ENCODE measurements at regions not wholly inside any gene's neighbourhood (a gene's known extent, or its start where the extent isn't known, plus 50 kb on each side); places are given as distances from the start of the nearest gene placed in this dataset.
"Not testable (repeated sequence)": the region's sequence is repeated elsewhere in the genome, so short reads cannot be mapped to it uniquely, and the experiment has no call there.

- DNase-seq (ENCODE audit: low read depth in 2 of 3, low spot score in 2 of 3) = no peak
Observed at GRCh38 chr4:1573830-1574459, 110.2 kb downstream of the FAM53A start.

GRCh38 chr4:1572964-1573720, 111.0 kb downstream of the FAM53A start:
- DNase-seq (ENCODE audit: low read depth in 2 of 3, low spot score in 2 of 3) = no peak

DNA sequence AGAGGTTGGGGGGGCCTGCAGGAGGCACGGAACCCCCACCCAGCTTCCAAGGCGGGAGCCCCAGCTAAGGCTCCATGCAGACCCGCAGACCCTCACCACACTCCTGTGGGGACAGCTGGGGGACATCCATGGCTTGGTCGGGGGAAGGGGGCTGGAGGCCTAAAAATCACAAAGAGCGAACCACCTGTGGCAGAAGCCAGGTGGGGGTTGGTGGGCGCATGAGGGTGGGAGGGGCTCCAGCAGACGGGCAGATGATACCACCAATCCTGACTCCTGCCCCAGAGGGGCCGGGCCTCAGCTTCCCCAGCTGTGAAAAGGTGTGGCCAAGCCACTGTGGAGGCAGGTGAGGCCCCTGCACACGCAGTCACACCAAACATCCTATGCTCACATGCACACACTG, 111.6 kb downstream of the FAM53A start:
- no peak for DNase-seq (ENCODE audit: low read depth in 2 of 3, low spot score in 2 of 3)

- no peak for DNase-seq (ENCODE audit: low read depth in 2 of 3, low spot score in 2 of 3)
Observed at GRCh38 chr4:1572010-1572385, 112.1 kb downstream of the FAM53A start.

DNA sequence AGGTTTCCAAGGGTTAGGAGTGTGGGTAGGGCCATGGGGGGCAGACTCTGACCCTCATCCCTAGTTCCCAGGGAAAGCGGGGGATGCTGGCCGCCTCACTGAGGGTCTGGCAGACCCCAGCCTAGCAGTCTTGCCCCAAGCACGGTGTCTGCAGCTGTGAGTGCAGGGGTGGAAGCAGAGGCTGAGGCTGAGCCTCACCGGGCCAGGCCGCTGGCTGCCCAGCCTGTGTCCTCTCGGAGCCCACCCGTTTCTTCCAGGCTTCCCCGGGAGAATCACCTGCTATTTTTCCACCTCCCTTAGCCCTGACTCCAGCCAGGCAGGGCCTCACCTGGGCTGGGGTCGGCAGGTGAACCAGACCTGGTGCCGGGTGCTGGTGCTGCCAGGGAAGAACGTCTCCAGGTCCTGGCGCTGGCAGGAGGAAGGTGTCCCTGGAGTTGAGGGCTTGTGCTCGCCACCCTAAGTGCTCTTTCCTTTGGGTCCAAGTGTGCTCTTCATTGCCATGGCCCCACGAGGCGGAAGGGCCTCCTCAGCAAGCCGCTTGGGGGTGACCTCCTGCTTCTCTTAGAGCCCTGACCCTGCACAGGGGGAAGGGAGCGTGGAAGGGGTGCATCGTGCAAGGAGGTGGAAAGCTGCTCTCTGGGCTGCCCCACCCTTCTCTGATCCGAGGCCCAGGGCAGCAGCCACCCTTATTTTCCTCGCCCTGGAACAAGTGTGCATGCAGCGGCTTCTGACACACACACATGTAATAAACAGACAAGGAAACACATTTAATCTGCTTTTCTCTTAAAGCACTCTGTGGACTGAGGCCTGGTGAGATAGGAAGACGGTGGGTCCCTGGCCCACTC, 112.7 kb downstream of the FAM53A start:
- DNase-seq (ENCODE audit: low read depth in 2 of 3, low spot score in 2 of 3) = no peak

- DNase-seq (ENCODE audit: low read depth in 2 of 3, low spot score in 2 of 3) = no peak
Observed at GRCh38 chr4:1570291-1571164, 113.6 kb downstream of the FAM53A start.

DNA sequence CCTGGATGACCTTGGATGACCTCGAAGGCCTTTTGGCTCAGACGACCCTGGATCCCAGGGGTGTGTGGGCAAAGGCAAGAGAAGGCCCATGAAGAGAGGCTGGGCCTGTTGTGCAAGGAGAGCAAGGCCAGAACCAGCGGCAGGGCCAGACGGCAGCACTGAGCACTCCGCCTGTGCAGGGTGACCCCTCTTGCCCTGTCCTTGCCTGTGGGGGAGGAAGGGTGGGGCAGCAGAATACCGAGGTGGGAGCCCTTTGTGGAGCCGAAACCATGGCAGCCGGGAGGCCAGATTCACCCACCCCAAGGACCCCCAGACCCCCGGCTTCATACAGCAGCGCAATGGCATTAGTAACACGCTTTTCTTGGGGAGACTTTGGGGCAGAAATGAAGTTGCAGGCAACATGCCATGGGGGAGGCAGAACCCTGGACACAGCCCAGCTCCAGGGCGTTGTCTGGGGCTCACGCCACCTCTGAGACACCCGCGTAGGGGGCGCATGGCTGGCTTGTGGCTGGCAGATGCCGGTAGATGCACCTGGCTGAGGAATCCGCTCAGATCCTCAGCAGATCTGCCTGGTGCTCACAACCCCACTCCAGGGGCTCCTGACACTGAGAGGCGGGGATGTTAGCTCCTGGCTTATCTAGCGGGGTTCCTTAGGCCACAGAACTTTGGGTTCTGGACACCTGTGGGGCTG, 114.5 kb downstream of the FAM53A start:
- DNase-seq (ENCODE audit: low read depth in 2 of 3, low spot score in 2 of 3) = no peak

GRCh38 chr4:1568855-1569460, 115.2 kb downstream of the FAM53A start:
- DNase-seq (ENCODE audit: low read depth in 2 of 3, low spot score in 2 of 3) = no peak

GRCh38 chr4:1567808-1568581, 116.1 kb downstream of the FAM53A start:
- peak in 1 of 3 donors; percentile 15 for DNase-seq (ENCODE audit: low read depth in 2 of 3, low spot score in 2 of 3)

- no peak for DNase-seq (ENCODE audit: low read depth in 2 of 3, low spot score in 2 of 3)
Observed at GRCh38 chr4:1567519-1567807, 116.7 kb downstream of the FAM53A start.

- no peak for DNase-seq (ENCODE audit: low read depth in 2 of 3, low spot score in 2 of 3)
Observed at GRCh38 chr4:1566838-1567518, 117.1 kb downstream of the FAM53A start.

DNA sequence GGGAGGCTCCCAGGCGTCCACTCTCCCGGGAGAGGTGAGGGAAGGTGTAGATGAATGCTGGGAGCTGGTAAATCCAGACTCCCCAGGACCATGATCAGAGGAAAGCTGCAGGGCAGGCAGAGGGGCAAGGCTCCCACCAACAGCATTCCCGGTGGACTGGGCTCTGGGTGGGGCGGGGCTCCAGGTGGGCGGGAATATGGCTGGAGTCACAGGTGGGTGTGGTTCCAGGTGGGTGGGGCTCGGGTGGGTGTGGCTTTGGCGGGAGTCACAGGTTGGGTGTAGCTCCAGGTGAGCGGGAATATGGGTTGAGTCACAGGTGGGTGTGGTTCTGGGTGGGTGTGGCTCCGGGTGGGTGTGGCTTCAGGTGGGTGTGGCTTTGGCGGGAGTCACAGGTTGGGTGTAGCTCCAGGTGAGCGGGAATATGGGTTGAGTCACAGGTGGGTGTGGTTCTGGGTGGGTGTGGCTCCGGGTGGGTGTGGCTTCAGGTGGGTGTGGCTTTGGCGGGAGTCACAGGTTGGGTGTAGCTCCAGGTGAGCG, 117.7 kb downstream of the FAM53A start:
- DNase-seq (ENCODE audit: low read depth in 2 of 3, low spot score in 2 of 3) = not testable (repeated sequence)

GRCh38 chr4:1565598-1566295, 118.4 kb downstream of the FAM53A start:
- DNase-seq (ENCODE audit: low read depth in 2 of 3, low spot score in 2 of 3) = peak in 1 of 3 donors; percentile 12

DNA sequence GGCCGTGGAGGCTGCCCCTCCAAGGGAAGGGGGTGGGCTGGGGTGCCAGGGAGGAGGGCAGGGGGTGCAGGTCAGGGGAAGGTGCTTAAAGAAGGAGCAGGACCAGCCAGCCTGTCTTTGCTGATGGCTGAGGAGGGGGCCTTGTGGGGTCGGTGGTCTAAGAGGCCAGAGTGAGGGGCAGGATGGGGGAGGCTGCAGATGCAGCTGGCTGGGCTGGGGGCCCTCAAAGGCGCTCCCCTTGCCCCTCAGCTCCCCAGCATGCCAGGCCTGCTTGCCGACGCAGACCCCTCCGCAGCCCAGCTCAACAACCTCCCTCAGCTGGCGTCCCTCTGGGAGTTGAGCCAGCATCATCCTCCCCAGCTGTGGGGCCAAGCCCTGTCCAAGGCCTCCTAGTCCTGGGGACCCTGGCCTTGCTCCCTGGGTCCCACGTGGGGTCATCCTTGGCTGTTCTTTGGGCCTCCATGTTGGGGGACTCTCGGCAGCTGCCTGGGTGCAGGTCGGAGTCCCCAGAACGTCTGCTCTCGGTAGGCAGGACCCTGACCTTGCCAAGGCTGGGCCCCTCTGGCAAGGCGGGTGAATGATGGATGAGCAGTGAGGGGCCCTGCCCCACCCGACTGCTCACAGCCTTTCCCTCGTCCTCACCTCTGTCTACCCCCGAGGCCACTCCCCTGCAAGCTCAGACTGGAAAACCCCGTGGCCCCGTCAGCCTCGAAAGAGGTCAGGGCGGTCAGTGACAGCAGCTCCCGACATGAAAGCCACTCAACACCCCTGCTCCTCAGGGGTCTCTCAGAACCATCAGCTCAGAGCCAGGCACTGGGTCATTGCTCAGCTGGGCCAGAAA, 119.4 kb downstream of the FAM53A start:
- no peak for DNase-seq (ENCODE audit: low read depth in 2 of 3, low spot score in 2 of 3)

- no peak for DNase-seq (ENCODE audit: low read depth in 2 of 3, low spot score in 2 of 3)
Observed at GRCh38 chr4:1563768-1564485, 120.2 kb downstream of the FAM53A start.

DNA sequence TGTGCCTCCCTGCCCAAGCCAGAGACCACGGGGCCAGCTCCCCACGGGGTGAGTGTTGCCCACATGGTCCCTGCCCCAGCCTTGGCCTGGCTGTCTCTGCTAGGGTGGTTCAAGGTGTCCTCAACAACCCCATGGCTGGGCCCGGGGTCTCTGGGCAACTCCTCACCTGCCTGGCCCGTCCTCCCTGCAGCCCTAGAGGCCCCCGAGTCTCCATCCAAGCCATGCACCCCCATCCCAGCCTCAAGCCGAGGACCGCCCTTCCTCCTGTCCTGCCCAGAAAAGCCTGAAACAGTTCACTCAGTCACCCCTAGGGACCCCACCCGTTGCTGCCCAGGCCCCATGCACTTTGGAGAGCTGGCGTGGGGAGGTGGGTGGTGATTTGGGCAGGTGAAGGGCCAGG, 120.9 kb downstream of the FAM53A start:
- no peak for DNase-seq (ENCODE audit: low read depth in 2 of 3, low spot score in 2 of 3)

Data from hematopoietic multipotent progenitor cell (in vitro differentiated cells).